RWPE1 (cell line): ENCODE measurements at regions not wholly inside any gene's neighbourhood (a gene's known extent, or its start where the extent isn't known, plus 50 kb on each side); places are given as distances from the start of the nearest gene placed in this dataset.
"Not testable (repeated sequence)": the region's sequence is repeated elsewhere in the genome, so short reads cannot be mapped to it uniquely, and the experiment has no call there.

Experiments
- CTCF ChIA-PET: fragments of 350-600 bp; sonication (Branson Sonifier 250); formaldehyde crosslinking; extraction: SDS; loops from one replicate; lab custom pipeline; 2021; lab: Yijun Ruan, JAX
- POLR2A ChIA-PET: fragments of 400-600 bp; formaldehyde crosslinking; extraction: SDS; loops from one replicate; lab custom pipeline; 2020; ENCODE audit warnings: antibody characterized with exemption; ENCODE audit not compliant: low non-redundant PET; lab: Yijun Ruan, JAX
- DNase-seq: peaks from one replicate; pipeline ENCODE4 v3.0.0; 2012; ENCODE audit warnings: low spot score
- H3K27ac ChIP-seq: fragments of 450-650 bp; 2 replicates; pipeline ENCODE4 v1.5.1; 2017
- CTCF ChIP-seq: fragments of 450-650 bp; conservative IDR thresholded peaks from 2 replicates; pipeline ENCODE4 v1.5.1; 2017; ENCODE audit warnings: low read depth, mild to moderate bottlenecking

DNA sequence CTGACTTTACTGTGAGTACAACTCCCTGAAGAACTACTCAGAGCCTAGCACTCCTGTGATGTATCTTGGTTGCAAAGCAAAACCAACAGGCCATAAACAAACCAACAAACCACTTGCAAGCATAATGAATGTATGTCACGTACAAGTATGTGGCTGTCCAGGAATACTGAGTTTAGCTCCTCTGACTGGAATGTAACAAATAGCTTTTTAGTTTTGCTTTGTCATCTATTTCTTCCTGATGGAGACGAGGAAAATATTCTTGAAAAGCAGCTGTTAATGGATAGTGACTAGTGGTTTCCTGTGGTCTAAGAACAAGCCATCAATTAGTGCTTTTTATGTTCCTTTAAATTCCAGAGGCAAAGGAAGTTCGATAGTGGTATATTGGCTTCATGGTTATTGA lies 101.9 kb upstream of the LY86 start:
- no peak overlapping the region for H3K27ac ChIP-seq
- POLR2A ChIA-PET = no interaction called here
- TF ChIP-seq CTCF = no peak
- DNase-seq = no peak
- CTCF ChIA-PET = no interaction called here

DNA sequence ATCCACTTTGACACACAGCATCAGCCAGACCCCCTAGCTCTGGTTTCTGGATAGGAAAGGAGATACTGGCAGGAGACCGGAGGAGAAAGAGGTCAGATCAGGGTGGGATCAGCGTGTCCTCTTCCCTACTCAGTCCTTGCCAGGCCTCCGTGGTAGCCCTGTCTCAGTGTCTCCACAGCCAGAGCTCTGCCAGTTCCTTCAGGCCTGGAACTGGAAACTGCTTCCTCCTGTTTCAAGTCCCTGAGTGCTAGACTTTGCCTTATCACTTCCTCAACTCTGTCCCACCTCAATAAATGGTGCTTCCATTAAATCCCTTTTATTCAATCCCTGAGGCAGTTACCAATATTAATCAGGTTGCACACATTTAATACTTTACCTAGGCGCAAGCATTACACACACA lies 96.8 kb upstream of the LY86 start:
- no peak overlapping the region for H3K27ac ChIP-seq
- DNase-seq = no peak
- CTCF ChIA-PET = interaction anchor here (0.6 kb wide), 1 partner anchor 395 kb away, joined by 3 read pairs; no protein-coding TSS in a partner anchor
- POLR2A ChIA-PET = no interaction called here
- TF ChIP-seq CTCF = no peak

GRCh38 chr6:6492675-6493074 lies 95.8 kb upstream of the LY86 start:
- POLR2A ChIA-PET = no interaction called here
- DNase-seq = no peak
- H3K27ac ChIP-seq = no peak overlapping the region
- TF ChIP-seq CTCF = no peak
- CTCF ChIA-PET = no interaction called here

DNA sequence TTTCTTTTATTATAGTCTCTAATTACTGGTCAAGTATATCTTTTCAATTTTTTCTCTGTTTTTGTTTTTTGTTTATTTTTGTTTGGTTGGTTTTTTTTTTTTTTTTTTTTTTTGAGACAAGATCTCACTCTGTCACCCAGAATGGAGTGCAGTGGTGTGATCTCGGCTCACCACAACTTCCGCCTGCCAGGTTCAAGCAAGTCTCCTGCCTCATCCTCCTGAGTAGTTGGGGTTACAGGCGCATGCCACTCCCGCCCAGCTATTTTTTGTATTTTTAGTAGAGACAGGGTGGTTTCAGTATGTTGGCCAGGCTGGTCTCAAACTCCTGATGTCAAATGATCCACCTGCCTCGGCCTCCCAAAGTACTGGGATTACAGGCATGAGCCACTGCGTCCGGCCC lies 94.4 kb upstream of the LY86 start:
- CTCF ChIA-PET = interaction anchor here (0.5 kb wide), 1 partner anchor 1528 kb away, joined by 3 read pairs; no protein-coding TSS in a partner anchor
- DNase-seq = not testable (repeated sequence)

GRCh38 chr6:6494677-6495076 lies 93.8 kb upstream of the LY86 start:
- POLR2A ChIA-PET = no interaction called here
- peak; percentile 45 for TF ChIP-seq CTCF
- no peak overlapping the region for H3K27ac ChIP-seq
- DNase-seq = peak; percentile 44
- CTCF ChIA-PET = interaction anchor here (0.5 to 0.6 kb wide), 2 partner anchors 19 to 1317 kb away, joined by 3 to 4 read pairs; no protein-coding TSS in a partner anchor

More for the DNA sequence above, 94.4 kb upstream of the LY86 start:
- POLR2A ChIA-PET, H3K27ac ChIP-seq: not testable (repeated sequence)

DNA sequence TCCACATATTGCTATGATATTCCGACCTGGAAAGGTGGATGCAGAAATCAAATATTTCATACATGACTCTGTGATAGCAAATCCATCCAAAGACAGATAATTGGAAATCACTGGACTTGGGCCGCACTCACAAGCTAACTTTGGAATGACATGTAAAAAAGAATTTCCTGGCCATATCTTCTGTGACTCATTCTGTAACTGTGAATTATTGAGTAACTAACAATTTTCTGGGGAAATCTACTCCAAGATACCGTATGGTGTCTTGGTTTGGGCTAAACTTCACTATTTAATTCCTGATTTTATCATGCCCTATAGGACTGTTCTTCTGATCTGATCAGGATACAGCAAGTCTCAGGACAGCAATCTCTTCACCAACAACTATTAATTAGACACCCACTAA lies 92.7 kb upstream of the LY86 start:
- TF ChIP-seq CTCF = no peak
- DNase-seq = no peak
- no peak overlapping the region for H3K27ac ChIP-seq
- ChIA-PET CTCF (interaction anchor here (0.6 kb wide), 1 partner anchor 1093 kb away, joined by 4 read pairs; no protein-coding TSS in a partner anchor), POLR2A (no interaction called here)

DNA sequence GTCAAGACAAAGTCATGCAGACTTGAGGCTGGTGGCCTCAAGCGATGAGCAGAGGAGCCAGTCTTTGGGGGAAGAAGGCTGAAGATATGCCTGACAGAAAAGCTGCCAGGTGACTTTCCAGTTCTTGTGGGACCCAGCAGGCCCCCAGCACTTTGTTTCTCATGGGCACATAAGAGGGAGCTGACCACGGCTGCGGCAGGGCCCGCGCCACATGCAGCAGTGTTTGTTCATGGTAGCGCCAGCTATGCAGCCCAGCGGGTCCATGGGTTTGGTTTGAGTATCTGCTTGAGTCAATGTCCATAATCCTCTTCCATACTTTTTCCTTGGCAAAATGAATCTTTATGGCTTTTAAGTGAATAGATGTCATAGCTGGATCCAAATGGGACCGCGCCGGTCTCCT lies 91.0 kb upstream of the LY86 start:
- ChIA-PET CTCF (interaction anchor here (0.6 kb wide), 1 partner anchor 9 kb away, joined by 5 read pairs; no protein-coding TSS in a partner anchor), POLR2A (no interaction called here)
- DNase-seq = no peak
- no peak for TF ChIP-seq CTCF
- H3K27ac ChIP-seq = no peak overlapping the region
